ENCODE measurements at regions not wholly inside any gene's neighbourhood (a gene's known extent, or its start where the extent isn't known, plus 50 kb on each side); places are given as distances from the start of the nearest gene placed in this dataset.

DNA sequence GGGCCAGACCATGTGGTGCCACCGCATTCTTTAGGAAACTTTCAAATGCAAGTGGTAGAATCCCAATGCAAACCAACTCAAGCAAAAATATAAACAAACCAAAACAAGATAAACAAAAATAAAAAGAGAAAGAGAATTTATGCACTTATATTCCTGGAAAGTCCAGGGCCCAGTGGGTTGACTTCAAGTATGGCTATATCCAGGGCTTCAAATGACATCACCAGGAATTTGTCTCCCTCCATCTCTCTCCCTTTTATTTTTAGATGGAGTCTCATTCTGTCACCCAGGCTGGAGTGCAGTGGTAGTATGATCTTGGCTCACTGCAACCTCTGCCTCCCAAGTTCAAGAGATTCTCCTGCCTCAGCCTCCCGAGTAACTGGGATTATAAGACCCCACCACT lies 56.1 kb upstream of the PNRC1 start:
- Histone ChIP-seq H3K27ac (ENCODE audit: low read depth, low read length) (no peak overlapping the region), H3K4me3 (ENCODE audit: insufficient read depth, low read length) (no peak overlapping the region), H3K79me2 (ENCODE audit: insufficient read depth, low read length) (no peaks in the 10 kb centered on the region), H3K36me3 (ENCODE audit: insufficient read depth, low read length) (no peaks in the 10 kb centered on the region), H3K27me3 (ENCODE audit: insufficient read depth, low read length) (peaks cover 2% of the 10 kb centered on the region), H3K4me1 (ENCODE audit: insufficient read depth, low read length) (peaks cover 13% of the 10 kb centered on the region), H4K20me1 (ENCODE audit: insufficient read depth, low read length) (no peaks in the 10 kb centered on the region), H3K4me2 (ENCODE audit: insufficient read depth, low read length) (no peak overlapping the region), H3K9me3 (ENCODE audit: low read depth, low read length) (no peaks in the 10 kb centered on the region), H2AFZ (ENCODE audit: low read length) (no peak overlapping the region)
- DNase-seq (ENCODE audit: insufficient read length, low spot score, missing footprints): no peak
- TF ChIP-seq, protein P1, sequence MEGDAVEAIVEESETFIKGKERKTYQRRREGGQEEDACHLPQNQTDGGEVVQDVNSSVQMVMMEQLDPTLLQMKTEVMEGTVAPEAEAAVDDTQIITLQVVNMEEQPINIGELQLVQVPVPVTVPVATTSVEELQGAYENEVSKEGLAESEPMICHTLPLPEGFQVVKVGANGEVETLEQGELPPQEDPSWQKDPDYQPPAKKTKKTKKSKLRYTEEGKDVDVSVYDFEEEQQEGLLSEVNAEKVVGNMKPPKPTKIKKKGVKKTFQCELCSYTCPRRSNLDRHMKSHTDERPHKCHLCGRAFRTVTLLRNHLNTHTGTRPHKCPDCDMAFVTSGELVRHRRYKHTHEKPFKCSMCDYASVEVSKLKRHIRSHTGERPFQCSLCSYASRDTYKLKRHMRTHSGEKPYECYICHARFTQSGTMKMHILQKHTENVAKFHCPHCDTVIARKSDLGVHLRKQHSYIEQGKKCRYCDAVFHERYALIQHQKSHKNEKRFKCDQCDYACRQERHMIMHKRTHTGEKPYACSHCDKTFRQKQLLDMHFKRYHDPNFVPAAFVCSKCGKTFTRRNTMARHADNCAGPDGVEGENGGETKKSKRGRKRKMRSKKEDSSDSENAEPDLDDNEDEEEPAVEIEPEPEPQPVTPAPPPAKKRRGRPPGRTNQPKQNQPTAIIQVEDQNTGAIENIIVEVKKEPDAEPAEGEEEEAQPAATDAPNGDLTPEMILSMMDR (IDR thresholded peaks at IDR 0.05; ENCODE audit: extremely low read depth, low read depth, low read length): no peak

GRCh38 chr6:89023591-89024441 lies 56.7 kb upstream of the PNRC1 start:
- Histone ChIP-seq H3K27ac (ENCODE audit: low read depth, low read length) (no peak overlapping the region), H3K4me2 (ENCODE audit: insufficient read depth, low read length) (no peak overlapping the region), H4K20me1 (ENCODE audit: insufficient read depth, low read length) (no peaks in the 10 kb centered on the region), H3K27me3 (ENCODE audit: insufficient read depth, low read length) (peaks cover 2% of the 10 kb centered on the region), H2AFZ (ENCODE audit: low read length) (no peak overlapping the region), H3K9me3 (ENCODE audit: low read depth, low read length) (no peaks in the 10 kb centered on the region), H3K36me3 (ENCODE audit: insufficient read depth, low read length) (no peaks in the 10 kb centered on the region), H3K4me1 (ENCODE audit: insufficient read depth, low read length) (peaks cover 13% of the 10 kb centered on the region), H3K79me2 (ENCODE audit: insufficient read depth, low read length) (no peaks in the 10 kb centered on the region), H3K4me3 (ENCODE audit: insufficient read depth, low read length) (no peak overlapping the region)
- TF ChIP-seq, protein P1 (IDR thresholded peaks at IDR 0.05; ENCODE audit: extremely low read depth, low read depth, low read length): no peak
- DNase-seq (ENCODE audit: insufficient read length, low spot score, missing footprints): peak; percentile 19

DNA sequence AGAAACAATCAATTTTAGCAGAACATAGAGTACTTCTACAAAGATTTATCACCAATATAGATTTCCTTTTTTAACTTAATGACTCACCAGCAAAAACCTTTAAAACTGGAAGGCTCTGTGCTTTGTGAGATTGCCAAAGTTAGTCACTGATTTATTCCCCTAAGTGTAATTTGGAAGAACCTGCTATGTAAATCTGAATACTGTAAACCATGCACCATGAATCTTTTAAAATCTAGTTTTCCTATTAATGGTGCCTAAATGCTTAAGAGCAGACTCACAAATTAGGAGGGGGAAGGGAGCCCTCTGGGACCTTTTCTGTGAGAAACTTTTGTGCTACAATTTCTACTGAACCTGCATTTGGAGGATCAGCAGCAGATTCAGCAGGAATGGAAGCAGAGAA lies 57.8 kb upstream of the PNRC1 start:
- Histone ChIP-seq H3K4me1 (ENCODE audit: insufficient read depth, low read length) (peaks cover 13% of the 10 kb centered on the region), H3K36me3 (ENCODE audit: insufficient read depth, low read length) (no peaks in the 10 kb centered on the region), H4K20me1 (ENCODE audit: insufficient read depth, low read length) (no peaks in the 10 kb centered on the region), H3K79me2 (ENCODE audit: insufficient read depth, low read length) (no peaks in the 10 kb centered on the region), H3K4me3 (ENCODE audit: insufficient read depth, low read length) (no peak overlapping the region), H3K4me2 (ENCODE audit: insufficient read depth, low read length) (no peak overlapping the region), H3K9me3 (ENCODE audit: low read depth, low read length) (no peaks in the 10 kb centered on the region), H3K27ac (ENCODE audit: low read depth, low read length) (no peak overlapping the region), H2AFZ (ENCODE audit: low read length) (no peak overlapping the region), H3K27me3 (ENCODE audit: insufficient read depth, low read length) (no peaks in the 10 kb centered on the region)
- TF ChIP-seq, protein P1 (IDR thresholded peaks at IDR 0.05; ENCODE audit: extremely low read depth, low read depth, low read length): no peak
- no peak for DNase-seq (ENCODE audit: insufficient read length, low spot score, missing footprints)

DNA sequence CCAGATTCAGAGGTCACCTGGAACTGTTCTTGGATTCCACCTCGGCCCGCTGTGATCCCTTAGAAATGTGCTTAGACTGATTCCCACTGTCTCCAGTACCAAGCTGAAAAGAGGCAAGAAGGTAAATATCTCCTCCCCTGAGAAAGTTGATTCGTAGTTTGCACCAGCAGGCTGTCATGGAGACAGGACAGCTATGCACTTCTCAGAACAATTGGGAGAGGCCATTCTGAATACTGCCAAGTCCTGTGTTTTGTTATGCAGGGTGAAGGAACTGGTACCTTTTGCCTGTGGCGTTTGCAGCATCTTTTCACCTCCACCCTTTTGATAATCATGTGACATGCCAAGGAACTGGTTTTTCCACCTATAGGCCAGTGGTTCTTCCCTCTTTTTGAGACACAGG lies 58.2 kb upstream of the RNGTT start:
- Histone ChIP-seq H3K27me3 (ENCODE audit: insufficient read depth, low read length) (no peaks in the 10 kb centered on the region), H3K79me2 (ENCODE audit: insufficient read depth, low read length) (no peaks in the 10 kb centered on the region), H3K9me3 (ENCODE audit: low read depth, low read length) (no peaks in the 10 kb centered on the region), H3K4me1 (ENCODE audit: insufficient read depth, low read length) (peaks cover 13% of the 10 kb centered on the region), H3K36me3 (ENCODE audit: insufficient read depth, low read length) (no peaks in the 10 kb centered on the region), H3K4me3 (ENCODE audit: insufficient read depth, low read length) (no peak overlapping the region), H4K20me1 (ENCODE audit: insufficient read depth, low read length) (no peaks in the 10 kb centered on the region), H2AFZ (ENCODE audit: low read length) (no peak overlapping the region), H3K4me2 (ENCODE audit: insufficient read depth, low read length) (no peak overlapping the region), H3K27ac (ENCODE audit: low read depth, low read length) (no peak overlapping the region)
- no peak for DNase-seq (ENCODE audit: insufficient read length, low spot score, missing footprints)
- TF ChIP-seq, protein P1 (IDR thresholded peaks at IDR 0.05; ENCODE audit: extremely low read depth, low read depth, low read length): no peak
